NCI-H2029 (cell line): ENCODE measurements at regions not wholly inside any gene's neighbourhood (a gene's known extent, or its start where the extent isn't known, plus 50 kb on each side); places are given as distances from the start of the nearest gene placed in this dataset.

ENCODE experiments used
- DNase-seq: peaks from one replicate; lab custom pipeline; 2025; lab: John Stamatoyannopoulos, UW

- no peak for DNase-seq
Observed at GRCh38 chr15:39473298-39473947, 107.5 kb upstream of the THBS1 start.

- DNase-seq, result no peak
Observed at GRCh38 chr15:39474657-39475056, 106.2 kb upstream of the THBS1 start.

- no peak for DNase-seq
Observed at GRCh38 chr15:39478996-39479395, 101.9 kb upstream of the THBS1 start.

- DNase-seq, result no peak
Observed at GRCh38 chr15:39479911-39480310, 101.0 kb upstream of the THBS1 start.

- DNase-seq, result no peak
Observed at GRCh38 chr15:39482459-39482858, 98.4 kb upstream of the THBS1 start.

- DNase-seq, result no peak
Observed at GRCh38 chr15:39486621-39487457, 94.0 kb upstream of the THBS1 start.

- DNase-seq, result no peak
Observed at GRCh38 chr15:39487458-39487735, 93.5 kb upstream of the THBS1 start.

- DNase-seq, result no peak
Observed at GRCh38 chr15:39488516-39488915, 92.4 kb upstream of the THBS1 start.

GRCh38 chr15:39488961-39489360 is 91.9 kb upstream of the THBS1 start:
- no peak for DNase-seq

- DNase-seq, result no peak
Observed at GRCh38 chr15:39491115-39491885, 89.6 kb upstream of the THBS1 start.

GRCh38 chr15:39491886-39492490 is 88.9 kb upstream of the THBS1 start:
- DNase-seq, result no peak

- DNase-seq, result no peak
Observed at GRCh38 chr15:39493424-39494067, 87.3 kb upstream of the THBS1 start.

GRCh38 chr15:39494462-39494861 is 86.4 kb upstream of the THBS1 start:
- no peak for DNase-seq

- DNase-seq, result no peak
Observed at GRCh38 chr15:39495871-39496840, 84.7 kb upstream of the THBS1 start.

GRCh38 chr15:39497016-39497758 is 83.7 kb upstream of the THBS1 start:
- no peak for DNase-seq

- DNase-seq, result no peak
Observed at GRCh38 chr15:39497759-39498565, 82.9 kb upstream of the THBS1 start.

- no peak for DNase-seq
Observed at GRCh38 chr15:39498629-39499028, 82.2 kb upstream of the THBS1 start.

GRCh38 chr15:39499042-39499441 is 81.8 kb upstream of the THBS1 start:
- DNase-seq, result no peak

- DNase-seq, result no peak
Observed at GRCh38 chr15:39499681-39500080, 81.2 kb upstream of the THBS1 start.
